ENCODE measurements at regions not wholly inside any gene's neighbourhood (a gene's known extent, or its start where the extent isn't known, plus 50 kb on each side); places are given as distances from the start of the nearest gene placed in this dataset.

GRCh38 chr12:88866881-88867280 lies 286.6 kb upstream of the KITLG start:
- TF ChIP-seq, protein P1, sequence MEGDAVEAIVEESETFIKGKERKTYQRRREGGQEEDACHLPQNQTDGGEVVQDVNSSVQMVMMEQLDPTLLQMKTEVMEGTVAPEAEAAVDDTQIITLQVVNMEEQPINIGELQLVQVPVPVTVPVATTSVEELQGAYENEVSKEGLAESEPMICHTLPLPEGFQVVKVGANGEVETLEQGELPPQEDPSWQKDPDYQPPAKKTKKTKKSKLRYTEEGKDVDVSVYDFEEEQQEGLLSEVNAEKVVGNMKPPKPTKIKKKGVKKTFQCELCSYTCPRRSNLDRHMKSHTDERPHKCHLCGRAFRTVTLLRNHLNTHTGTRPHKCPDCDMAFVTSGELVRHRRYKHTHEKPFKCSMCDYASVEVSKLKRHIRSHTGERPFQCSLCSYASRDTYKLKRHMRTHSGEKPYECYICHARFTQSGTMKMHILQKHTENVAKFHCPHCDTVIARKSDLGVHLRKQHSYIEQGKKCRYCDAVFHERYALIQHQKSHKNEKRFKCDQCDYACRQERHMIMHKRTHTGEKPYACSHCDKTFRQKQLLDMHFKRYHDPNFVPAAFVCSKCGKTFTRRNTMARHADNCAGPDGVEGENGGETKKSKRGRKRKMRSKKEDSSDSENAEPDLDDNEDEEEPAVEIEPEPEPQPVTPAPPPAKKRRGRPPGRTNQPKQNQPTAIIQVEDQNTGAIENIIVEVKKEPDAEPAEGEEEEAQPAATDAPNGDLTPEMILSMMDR (IDR thresholded peaks at IDR 0.05; ENCODE audit: low read length) = no peak
- no peak for TF ChIP-seq EZH2 (optimal IDR thresholded peaks at IDR 0.05; ENCODE audit: low read depth, low read length)

Data from MM.1S (cell line).